Activated CD8-positive, alpha-beta T cell treated with anti-CD3 and anti-CD28 coated beads, Interleukin-2, amount 10 ng/mL, durations not matched to agents 7 days and 5 days (primary cell): ENCODE measurements at regions not wholly inside any gene's neighbourhood (a gene's known extent, or its start where the extent isn't known, plus 50 kb on each side); places are given as distances from the start of the nearest gene placed in this dataset.

ENCODE experiments used
- ATAC-seq: fragments of 150-1000 bp; cut with Tn5 transposase; one replicate; pipeline ENCODE4 v1.10.0; 2021; ENCODE audit warnings: moderate library complexity
- CTCF ChIA-PET: fragments of 350-600 bp; sonication (Branson Sonifier 250); formaldehyde crosslinking; loops from one replicate; lab custom pipeline; 2021; ENCODE audit warnings: antibody characterized with exemption; lab: Charles Lee
- POLR2A ChIA-PET: fragments of 350-600 bp; sonication (Branson Sonifier 250); formaldehyde crosslinking; loops from one replicate; lab custom pipeline; 2021; ENCODE audit warnings: antibody characterized with exemption; lab: Charles Lee
- DNase-seq: peaks from one replicate; pipeline ENCODE4 v3.0.0-alpha.2; 2020
- H3K27ac Mint-ChIP-seq: one replicate; pipeline ENCODE4 v1.8.0; 2021; ENCODE audit warnings: mild to moderate bottlenecking, mixed read lengths
- H3K27me3 Mint-ChIP-seq: one replicate; pipeline ENCODE4 v1.8.0; 2021; ENCODE audit warnings: low read depth, mixed read lengths
- H3K36me3 Mint-ChIP-seq: one replicate; pipeline ENCODE4 v1.8.0; 2021; ENCODE audit warnings: low read depth, mixed read lengths
- H3K4me1 Mint-ChIP-seq: one replicate; pipeline ENCODE4 v1.8.0; 2021; ENCODE audit warnings: low read depth, mixed read lengths
- H3K4me3 Mint-ChIP-seq: one replicate; pipeline ENCODE4 v1.8.0; 2021; ENCODE audit warnings: mild to moderate bottlenecking, mixed read lengths
- H3K9me3 Mint-ChIP-seq: one replicate; pipeline ENCODE4 v1.8.0; 2022; ENCODE audit warnings: mixed read lengths; ENCODE audit not compliant: insufficient read depth

DNA sequence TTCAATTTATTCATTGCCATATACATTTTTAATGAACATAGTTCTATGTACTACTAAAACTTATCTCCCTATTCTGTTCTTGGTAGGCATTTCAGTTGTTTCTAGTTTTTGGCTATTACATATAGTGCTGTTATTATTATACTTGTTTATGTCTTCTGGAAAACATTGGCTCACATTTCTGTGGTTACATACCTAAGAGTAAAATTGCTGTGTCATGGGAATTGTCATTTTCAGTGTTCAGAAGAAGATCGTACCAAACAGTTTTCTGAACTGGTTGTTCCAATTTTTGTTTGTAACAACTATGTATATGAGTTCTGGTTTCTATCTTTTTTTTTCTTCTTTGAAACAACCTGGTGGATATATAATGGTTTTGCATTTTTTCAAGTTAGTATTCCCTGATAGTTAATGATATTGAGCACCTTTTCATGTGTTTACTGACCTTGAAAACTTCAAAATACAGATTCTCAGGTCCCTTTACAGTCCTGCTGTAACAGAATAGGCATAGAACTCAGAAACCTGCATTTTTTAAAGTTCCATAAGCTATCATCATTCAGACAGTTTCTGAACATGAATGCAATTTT, 230.7 kb downstream of the JRKL start:
- DNase-seq (no peak), ATAC-seq (no peak)
- Mint-ChIP-seq H3K27me3 (no peaks in the 10 kb centered on the region), H3K4me3 (no peak overlapping the region), H3K9me3 (no peaks in the 10 kb centered on the region), H3K36me3 (no peaks in the 10 kb centered on the region), H3K27ac (no peak overlapping the region), H3K4me1 (no peaks in the 10 kb centered on the region)
- CTCF ChIA-PET, result no interaction called here
- POLR2A ChIA-PET, result no interaction called here

- POLR2A ChIA-PET, result no interaction called here
- no peaks in the 10 kb centered on the region for H3K4me1 Mint-ChIP-seq
- H3K27me3 Mint-ChIP-seq, result no peaks in the 10 kb centered on the region
These were observed 231.3 kb downstream of the JRKL start for GRCh38 chr11:96621161-96621560.

DNA sequence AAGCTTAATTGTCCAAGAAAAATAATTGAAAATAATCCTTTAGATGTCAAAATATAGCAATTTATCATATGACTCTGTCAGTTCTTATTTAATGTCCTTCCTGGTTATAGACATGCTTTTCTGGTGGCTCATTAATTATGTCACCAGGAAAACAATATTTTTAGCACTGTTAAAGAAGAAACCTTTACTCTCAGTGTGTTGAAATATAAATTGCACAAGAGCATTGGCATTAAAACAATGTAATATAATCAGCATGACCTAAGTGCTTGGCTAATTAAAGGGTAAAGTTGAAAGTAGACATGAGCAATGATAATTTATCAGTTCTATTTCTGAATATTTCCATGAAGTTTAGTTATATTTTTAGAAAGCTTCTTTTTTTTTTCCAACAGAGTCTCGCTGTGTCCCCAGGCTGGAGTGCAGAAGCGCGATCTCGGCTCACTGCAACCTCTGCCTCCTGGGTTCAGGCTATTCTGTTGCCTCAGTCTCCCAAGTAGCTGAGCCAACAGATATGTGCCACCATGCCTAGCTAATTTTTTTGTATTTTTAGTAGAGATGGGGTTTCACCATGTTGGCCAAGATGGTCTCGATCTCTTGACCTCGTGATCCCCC, 232.3 kb downstream of the JRKL start:
- POLR2A ChIA-PET, result no interaction called here
- H3K4me1 Mint-ChIP-seq, result no peaks in the 10 kb centered on the region

More at GRCh38 chr11:96621161-96621560, 231.3 kb downstream of the JRKL start:
- H3K4me3 Mint-ChIP-seq, result no peak overlapping the region
- ATAC-seq (no peak), DNase-seq (no peak)
- no peak overlapping the region for H3K27ac Mint-ChIP-seq
- CTCF ChIA-PET, result no interaction called here
- H3K9me3 Mint-ChIP-seq, result no peaks in the 10 kb centered on the region
- no peaks in the 10 kb centered on the region for H3K36me3 Mint-ChIP-seq

GRCh38 chr11:96624126-96624525, 234.3 kb downstream of the JRKL start:
- Mint-ChIP-seq H3K27me3 (no peaks in the 10 kb centered on the region), H3K4me1 (no peaks in the 10 kb centered on the region), H3K27ac (no peak overlapping the region), H3K9me3 (no peaks in the 10 kb centered on the region), H3K36me3 (no peaks in the 10 kb centered on the region), H3K4me3 (no peak overlapping the region)
- DNase-seq, result no peak
- CTCF ChIA-PET, result no interaction called here
- ATAC-seq, result no peak
- POLR2A ChIA-PET, result no interaction called here

More for the DNA sequence above, 232.3 kb downstream of the JRKL start:
- ATAC-seq, result no peak
- DNase-seq, result no peak
- Mint-ChIP-seq H3K27ac (no peak overlapping the region), H3K9me3 (no peaks in the 10 kb centered on the region), H3K36me3 (no peaks in the 10 kb centered on the region), H3K27me3 (no peaks in the 10 kb centered on the region), H3K4me3 (no peak overlapping the region)
- CTCF ChIA-PET, result no interaction called here

DNA sequence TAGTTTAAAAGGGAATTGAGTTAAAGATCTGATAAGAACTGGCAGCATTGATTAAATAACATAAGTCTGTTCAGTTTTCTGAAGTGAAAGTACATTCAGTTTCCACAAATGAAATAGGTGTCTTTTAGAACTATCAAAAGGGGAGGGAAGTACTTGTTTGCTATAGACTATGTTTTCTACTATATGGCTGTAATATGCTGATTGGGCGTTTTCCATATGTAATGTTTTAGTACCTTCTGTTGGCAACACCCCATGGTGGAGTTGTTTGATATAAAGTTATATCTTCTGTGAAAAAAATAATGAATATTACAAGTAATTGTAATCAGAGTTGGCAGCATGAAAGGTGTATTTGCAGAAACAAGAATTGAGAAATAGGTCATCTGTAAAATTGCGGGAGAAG, 237.6 kb downstream of the JRKL start:
- ATAC-seq (no peak), DNase-seq (no peak)
- no peaks in the 10 kb centered on the region for H3K9me3 Mint-ChIP-seq
- no peaks in the 10 kb centered on the region for H3K36me3 Mint-ChIP-seq
- no peaks in the 10 kb centered on the region for H3K27me3 Mint-ChIP-seq
- no peak overlapping the region for H3K4me3 Mint-ChIP-seq
- no peak overlapping the region for H3K27ac Mint-ChIP-seq
- no peaks in the 10 kb centered on the region for H3K4me1 Mint-ChIP-seq
- ChIA-PET CTCF (no interaction called here), POLR2A (no interaction called here)

DNA sequence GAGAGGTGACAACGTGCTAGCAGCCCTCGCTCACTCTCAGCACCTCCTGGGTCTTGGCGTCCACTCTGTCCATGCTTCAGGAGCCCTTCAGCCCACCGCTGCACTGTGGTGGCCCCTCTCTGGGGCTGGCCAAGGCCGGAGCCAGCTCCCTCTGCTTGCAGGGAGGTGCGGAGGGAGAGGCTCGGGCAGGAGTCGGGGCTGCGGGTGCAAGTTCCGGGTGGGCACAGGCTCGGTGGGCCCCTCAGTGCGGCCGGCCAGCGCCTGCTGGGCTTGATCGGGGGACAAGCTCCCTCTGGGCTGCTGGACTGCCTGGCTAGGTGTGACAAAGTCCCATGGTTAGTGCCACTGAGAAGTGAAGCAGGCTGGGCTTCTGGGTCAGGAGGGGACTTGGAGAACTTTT, 245.8 kb downstream of the JRKL start:
- H3K4me3 Mint-ChIP-seq, result no peak overlapping the region
- DNase-seq, result no peak
- no peak overlapping the region for H3K27ac Mint-ChIP-seq
- H3K4me1 Mint-ChIP-seq, result no peaks in the 10 kb centered on the region
- POLR2A ChIA-PET, result no interaction called here
- ATAC-seq, result no peak
- H3K9me3 Mint-ChIP-seq, result no peaks in the 10 kb centered on the region
- H3K27me3 Mint-ChIP-seq, result no peaks in the 10 kb centered on the region
- H3K36me3 Mint-ChIP-seq, result no peaks in the 10 kb centered on the region
- CTCF ChIA-PET, result no interaction called here

DNA sequence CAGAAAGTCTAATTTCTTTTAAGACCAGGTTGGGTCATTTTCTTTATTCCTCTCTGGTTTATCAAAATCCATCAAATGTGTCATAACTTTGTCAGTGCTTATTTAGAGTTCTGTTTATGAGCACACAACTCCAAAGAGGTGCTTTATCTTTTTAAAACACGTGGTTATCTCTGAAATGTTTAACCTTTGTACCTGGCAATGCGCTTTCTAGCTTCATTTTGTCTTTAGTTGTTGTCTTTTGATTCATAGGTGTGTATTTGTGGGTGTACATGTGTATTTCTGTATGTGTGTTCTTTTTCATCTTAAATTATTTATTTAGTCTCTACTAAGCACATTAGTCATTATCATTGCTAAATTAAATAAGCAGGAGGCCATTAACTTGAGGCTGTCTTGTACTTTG, 251.4 kb downstream of the JRKL start:
- Mint-ChIP-seq H3K9me3 (no peaks in the 10 kb centered on the region), H3K4me1 (no peaks in the 10 kb centered on the region), H3K36me3 (no peaks in the 10 kb centered on the region), H3K27me3 (no peaks in the 10 kb centered on the region), H3K4me3 (no peak overlapping the region), H3K27ac (no peak overlapping the region)
- ChIA-PET POLR2A (no interaction called here), CTCF (no interaction called here)
- DNase-seq (no peak), ATAC-seq (no peak)

DNA sequence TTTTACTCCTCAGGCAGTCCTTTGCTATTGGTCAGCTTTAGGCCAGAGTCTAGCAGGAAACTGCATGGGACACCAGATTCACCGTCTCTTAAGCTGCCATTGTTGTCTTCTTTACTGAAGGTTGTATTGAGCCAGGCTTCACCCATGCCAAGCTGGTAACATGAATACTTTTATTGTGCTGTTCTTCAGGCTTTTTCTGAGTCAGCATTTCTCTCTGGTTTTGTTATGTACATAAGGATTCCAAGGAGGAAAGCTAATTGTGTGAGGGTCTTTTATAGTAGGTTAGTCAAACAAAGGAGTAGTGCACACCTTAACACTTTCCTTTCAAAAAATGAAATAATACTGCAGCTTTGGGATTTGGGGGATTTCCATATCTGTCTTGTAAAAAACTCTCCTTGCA, 252.8 kb downstream of the JRKL start:
- H3K4me3 Mint-ChIP-seq, result no peak overlapping the region
- ChIA-PET POLR2A (no interaction called here), CTCF (no interaction called here)

GRCh38 chr11:96643173-96643572, 253.4 kb downstream of the JRKL start:
- ChIA-PET POLR2A (no interaction called here), CTCF (no interaction called here)
- DNase-seq, result no peak
- no peaks in the 10 kb centered on the region for H3K9me3 Mint-ChIP-seq
- no peaks in the 10 kb centered on the region for H3K36me3 Mint-ChIP-seq
- no peak overlapping the region for H3K27ac Mint-ChIP-seq
- no peak for ATAC-seq
- H3K4me1 Mint-ChIP-seq, result no peaks in the 10 kb centered on the region
- H3K4me3 Mint-ChIP-seq, result no peak overlapping the region
- no peaks in the 10 kb centered on the region for H3K27me3 Mint-ChIP-seq

More for the DNA sequence above, 252.8 kb downstream of the JRKL start:
- Mint-ChIP-seq H3K36me3 (no peaks in the 10 kb centered on the region), H3K4me1 (no peaks in the 10 kb centered on the region), H3K27ac (no peak overlapping the region), H3K27me3 (no peaks in the 10 kb centered on the region), H3K9me3 (no peaks in the 10 kb centered on the region)
- no peak for DNase-seq
- ATAC-seq, result no peak

- H3K27me3 Mint-ChIP-seq, result no peaks in the 10 kb centered on the region
- no peak for DNase-seq
- CTCF ChIA-PET, result interaction anchor here (1.1 kb wide), 1 partner anchor 184 kb away, joined by 3 read pairs; no protein-coding TSS in a partner anchor
These were observed 257.8 kb downstream of the JRKL start for GRCh38 chr11:96647621-96648020.

GRCh38 chr11:96648991-96649390, 259.2 kb downstream of the JRKL start:
- DNase-seq, result no peak
- Mint-ChIP-seq H3K4me1 (no peaks in the 10 kb centered on the region), H3K27ac (no peak overlapping the region), H3K4me3 (no peak overlapping the region), H3K9me3 (no peaks in the 10 kb centered on the region), H3K36me3 (no peaks in the 10 kb centered on the region), H3K27me3 (no peaks in the 10 kb centered on the region)
- POLR2A ChIA-PET, result no interaction called here
- ATAC-seq, result no peak
- CTCF ChIA-PET, result no interaction called here

More at GRCh38 chr11:96647621-96648020, 257.8 kb downstream of the JRKL start:
- ATAC-seq, result no peak
- POLR2A ChIA-PET, result no interaction called here
- no peaks in the 10 kb centered on the region for H3K36me3 Mint-ChIP-seq
- no peaks in the 10 kb centered on the region for H3K4me1 Mint-ChIP-seq
- H3K27ac Mint-ChIP-seq, result no peak overlapping the region
- no peak overlapping the region for H3K4me3 Mint-ChIP-seq
- H3K9me3 Mint-ChIP-seq, result no peaks in the 10 kb centered on the region

- ChIA-PET CTCF (no interaction called here), POLR2A (no interaction called here)
- Mint-ChIP-seq H3K4me3 (no peak overlapping the region), H3K4me1 (no peaks in the 10 kb centered on the region), H3K27ac (no peak overlapping the region), H3K36me3 (no peaks in the 10 kb centered on the region), H3K27me3 (no peaks in the 10 kb centered on the region), H3K9me3 (no peaks in the 10 kb centered on the region)
- no peak for ATAC-seq
- no peak for DNase-seq
These were observed 262.7 kb downstream of the JRKL start for GRCh38 chr11:96652516-96652915.

DNA sequence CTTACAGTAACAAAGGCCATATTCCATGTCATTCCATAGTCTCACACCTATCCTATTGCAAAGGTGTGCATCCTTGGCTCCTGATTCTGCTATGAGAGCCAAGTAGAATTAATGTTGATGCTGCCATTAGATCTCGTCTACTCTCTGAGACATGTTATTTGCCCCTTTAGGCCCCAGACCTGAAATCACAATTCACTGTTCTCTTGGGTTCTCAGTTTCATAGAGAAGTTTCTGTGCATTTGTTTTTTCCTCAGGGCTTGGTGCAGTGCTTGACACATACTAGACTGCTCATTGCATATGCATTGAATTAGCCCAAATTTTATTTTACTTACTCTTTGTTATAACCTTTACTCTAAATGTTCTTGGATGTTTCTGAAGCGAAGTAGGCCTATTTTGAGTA, 265.7 kb downstream of the JRKL start:
- DNase-seq (no peak), ATAC-seq (no peak)
- ChIA-PET POLR2A (no interaction called here), CTCF (interaction anchor here (1.3 kb wide), 1 partner anchor 11 kb away, joined by 3 read pairs; no protein-coding TSS in a partner anchor)
- no peaks in the 10 kb centered on the region for H3K4me1 Mint-ChIP-seq
- no peak overlapping the region for H3K4me3 Mint-ChIP-seq
- no peak overlapping the region for H3K27ac Mint-ChIP-seq
- H3K9me3 Mint-ChIP-seq, result no peaks in the 10 kb centered on the region
- H3K36me3 Mint-ChIP-seq, result no peaks in the 10 kb centered on the region
- no peaks in the 10 kb centered on the region for H3K27me3 Mint-ChIP-seq
